Gastrocnemius medialis (tissue), 4 donors: ENCODE measurements at regions not wholly inside any gene's neighbourhood (a gene's known extent, or its start where the extent isn't known, plus 50 kb on each side); places are given as distances from the start of the nearest gene placed in this dataset.

ENCODE experiments used
- POLR2A ChIP-seq, 2 donors: fragments of 450-650 bp; IDR thresholded peaks; one replicate each; pipeline ENCODE4 v1.6.1; 2017; ENCODE audit warnings: antibody characterized with exemption in 2 of 2, mild to moderate bottlenecking in 2 of 2, moderate library complexity in 2 of 2
- TF ChIP-seq, protein P1 (sequence below), 5 experiments: fragments of 450-650 bp in 3 of 5; fragments of 200-600 bp in 2 of 5; sonication (generic) in 2 of 5; IDR thresholded peaks in 4 of 5; conservative IDR thresholded peaks in 1 of 5; 1 replicate in 4 of 5; 2 replicates in 1 of 5; pipeline ENCODE4 v1.5.1; 2016 to 2019; ENCODE audit warnings: antibody characterized with exemption in 5 of 5, mild to moderate bottlenecking in 3 of 5, moderate library complexity in 3 of 5

DNA sequence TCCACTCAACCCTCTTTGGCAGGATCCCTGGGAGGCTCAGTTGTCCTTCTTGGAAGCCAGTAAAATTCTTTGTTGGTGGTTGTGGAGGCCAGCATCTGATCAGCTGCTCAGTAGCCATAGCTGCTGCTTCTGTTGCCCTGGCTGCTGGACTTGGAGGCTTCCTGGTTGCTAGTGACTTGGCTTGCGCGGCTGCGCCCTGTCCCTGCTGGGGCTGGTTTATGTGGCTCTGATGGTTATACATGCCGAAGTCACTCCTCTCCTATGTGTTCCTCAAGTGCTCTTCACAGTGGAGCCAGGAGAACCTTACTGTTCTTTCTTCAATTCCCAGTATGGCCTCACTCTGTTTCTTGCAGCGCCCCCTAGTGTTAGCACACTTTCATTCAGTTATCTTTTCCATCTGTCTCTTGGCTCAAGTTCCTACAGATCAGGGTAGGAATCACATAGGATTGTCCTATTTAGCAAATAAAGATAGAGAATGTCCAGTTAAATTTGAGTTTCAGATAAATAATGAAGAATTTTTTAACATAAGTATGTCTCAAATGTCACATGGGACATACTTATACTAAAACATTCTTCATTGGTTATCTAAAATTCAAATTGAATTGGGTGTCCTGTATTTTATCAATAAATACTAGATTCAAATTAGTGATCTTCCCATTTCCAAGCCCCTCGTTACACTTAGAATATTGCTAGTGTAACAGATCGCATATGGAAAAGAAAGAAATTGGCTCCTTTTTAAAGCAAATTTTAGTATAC is 176.5 kb downstream of the TGFB2 start:
- TF ChIP-seq, protein P1, sequence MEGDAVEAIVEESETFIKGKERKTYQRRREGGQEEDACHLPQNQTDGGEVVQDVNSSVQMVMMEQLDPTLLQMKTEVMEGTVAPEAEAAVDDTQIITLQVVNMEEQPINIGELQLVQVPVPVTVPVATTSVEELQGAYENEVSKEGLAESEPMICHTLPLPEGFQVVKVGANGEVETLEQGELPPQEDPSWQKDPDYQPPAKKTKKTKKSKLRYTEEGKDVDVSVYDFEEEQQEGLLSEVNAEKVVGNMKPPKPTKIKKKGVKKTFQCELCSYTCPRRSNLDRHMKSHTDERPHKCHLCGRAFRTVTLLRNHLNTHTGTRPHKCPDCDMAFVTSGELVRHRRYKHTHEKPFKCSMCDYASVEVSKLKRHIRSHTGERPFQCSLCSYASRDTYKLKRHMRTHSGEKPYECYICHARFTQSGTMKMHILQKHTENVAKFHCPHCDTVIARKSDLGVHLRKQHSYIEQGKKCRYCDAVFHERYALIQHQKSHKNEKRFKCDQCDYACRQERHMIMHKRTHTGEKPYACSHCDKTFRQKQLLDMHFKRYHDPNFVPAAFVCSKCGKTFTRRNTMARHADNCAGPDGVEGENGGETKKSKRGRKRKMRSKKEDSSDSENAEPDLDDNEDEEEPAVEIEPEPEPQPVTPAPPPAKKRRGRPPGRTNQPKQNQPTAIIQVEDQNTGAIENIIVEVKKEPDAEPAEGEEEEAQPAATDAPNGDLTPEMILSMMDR (IDR thresholded peaks at IDR 0.05 in 4 of 5, conservative IDR thresholded peaks at IDR 0.05 in 1 of 5), result peak; percentile 63 to 80 (median 76)
- no peak for TF ChIP-seq POLR2A (IDR thresholded peaks at IDR 0.05)
